K562 (cell line): ENCODE measurements at regions not wholly inside any gene's neighbourhood (a gene's known extent, or its start where the extent isn't known, plus 50 kb on each side); places are given as distances from the start of the nearest gene placed in this dataset.

ENCODE experiments used
- ATAC-seq: fragments of 200-7000 bp; cut with Tn5 transposase; 3 replicates; pipeline ENCODE4 v1.9.1; 2020; ENCODE audit warnings: moderate library complexity
- BruUV-seq: library from RNA; stranded (reverse); fragments of 400-500 nt; replicated peaks from 2 replicates; lab custom pipeline; 2021; lab: Mats Ljungman, UMichigan
- CTCF ChIA-PET: fragments of 300-600 bp; formaldehyde crosslinking; extraction: SDS; loops from one replicate; lab custom pipeline; 2021; ENCODE audit warnings: low intra/inter-chr PET ratio; lab: Yijun Ruan, JAX
- POLR2A ChIA-PET: fragments of 300-600, 350-650 bp; sonication (Branson Sonifier 250); formaldehyde crosslinking; extraction: SDS; loops from one replicate; lab custom pipeline; 2021; ENCODE audit warnings: antibody characterized with exemption, inconsistent platforms; lab: Yijun Ruan, JAX
- DNase-seq, 4 experiments: peaks; one replicate each; pipeline versions ENCODE4 v3.0.0 to v3.0.0-alpha.2; 2011 to 2018; ENCODE audit warnings: low spot score in 3 of 4, mixed read lengths in 3 of 4; ENCODE audit errors: extremely low read depth in 1 of 4
- FAIRE-seq: peaks from 2 replicates; lab custom pipeline; 2011; peaks lifted over from hg19 to GRCh38; lab: Jason Lieb, UNC
- H2AFZ ChIP-seq: 2 replicates; pipeline ENCODE4 v1.6.0; 2011; ENCODE audit warnings: low read depth, low read length, control low read depth, inconsistent platforms
- H3K27ac ChIP-seq: fragments of 200-600 bp; 3 replicates; pipeline ENCODE4 v1.8.0; 2011; ENCODE audit warnings: low read depth, mild to moderate bottlenecking, control low read depth, inconsistent platforms, low read length, moderate library complexity, mixed read lengths; ENCODE audit errors: extremely low read depth
- H3K27me3 ChIP-seq, 2 experiments: fragments of 300-600 bp in 1 of 2; 2 replicates in 1 of 2; 3 replicates in 1 of 2; pipeline versions ENCODE4 v1.6.0 to v1.8.0; 2011; ENCODE audit warnings: inconsistent platforms in 2 of 2, low read length in 2 of 2, mild to moderate bottlenecking in 1 of 2, mixed read lengths in 1 of 2, moderate library complexity in 1 of 2; ENCODE audit not compliant: control insufficient read depth in 2 of 2, insufficient read depth in 2 of 2
- H3K36me3 ChIP-seq: fragments of 300-600 bp; 3 replicates; pipeline ENCODE4 v1.8.0; 2011; ENCODE audit warnings: mild to moderate bottlenecking, low read length, inconsistent platforms; ENCODE audit not compliant: control insufficient read depth, insufficient read depth
- H3K4me1 ChIP-seq, 2 experiments: fragments of 200-600 bp in 1 of 2; replicated peaks in 1 of 2; 2 replicates in 1 of 2; 3 replicates in 1 of 2; pipeline versions ENCODE4 v1.5.1 to v1.8.0; 2011; ENCODE audit warnings: inconsistent platforms in 2 of 2, low read length in 2 of 2, mild to moderate bottlenecking in 1 of 2, mixed read lengths in 1 of 2, moderate library complexity in 1 of 2; ENCODE audit not compliant: control insufficient read depth in 2 of 2, insufficient read depth in 2 of 2
- H3K4me2 ChIP-seq: 2 replicates; pipeline ENCODE4 v1.6.1; 2011; ENCODE audit warnings: low read length, control low read depth, inconsistent platforms, mixed read lengths; ENCODE audit not compliant: insufficient read depth
- H3K4me3 ChIP-seq: fragments of 200-600 bp; sonication (generic), shearing (Covaris generic); 2 replicates; pipeline ENCODE4 v1.5.1; 2016; ENCODE audit warnings: control low read depth, inconsistent platforms
- H3K79me2 ChIP-seq: fragments of 200-600 bp; 3 replicates; pipeline ENCODE4 v1.8.0; 2011; ENCODE audit warnings: low read length, inconsistent platforms; ENCODE audit not compliant: control insufficient read depth, insufficient read depth
- H3K9ac ChIP-seq, 2 experiments: 2 replicates each; pipeline versions ENCODE4 v1.6.0 to v1.6.1; 2011; ENCODE audit warnings: low read depth in 2 of 2, low read length in 2 of 2, control low read depth in 1 of 2, inconsistent platforms in 1 of 2, mild to moderate bottlenecking in 1 of 2, mixed read lengths in 1 of 2; ENCODE audit not compliant: insufficient read depth in 1 of 2
- H3K9me1 ChIP-seq: one replicate; pipeline ENCODE4 v1.6.0; 2011; ENCODE audit warnings: inconsistent platforms, mild to moderate bottlenecking, low read length, moderate library complexity; ENCODE audit not compliant: control insufficient read depth, insufficient read depth
- H3K9me3 ChIP-seq: replicated peaks from 2 replicates; pipeline ENCODE4 v1.5.1; 2011; ENCODE audit warnings: low read depth, low read length, inconsistent platforms; ENCODE audit not compliant: control insufficient read depth, insufficient read depth
- H4K20me1 ChIP-seq: replicated peaks from 2 replicates; pipeline ENCODE4 v1.6.1; 2011; ENCODE audit warnings: low read length, inconsistent platforms, mixed read lengths; ENCODE audit not compliant: control insufficient read depth, insufficient read depth
- CXXC5 ChIP-seq: fragments of 250-450 bp; sonication (Bioruptor Pico); IDR thresholded peaks from 2 replicates; pipeline ENCODE4 v1.8.0; 2022; ENCODE audit warnings: inconsistent platforms, mild to moderate bottlenecking, moderate library complexity
- DIDO1 ChIP-seq: fragments of 450-650 bp; IDR thresholded peaks from 2 replicates; pipeline ENCODE4 v1.6.1; 2016; ENCODE audit warnings: low read depth, missing biosample characterization, missing genetic modification characterization
- E2F3 ChIP-seq: fragments of 250-450 bp; sonication (Bioruptor Pico); IDR thresholded peaks from 2 replicates; pipeline ENCODE4 v1.4.0; 2020; ENCODE audit warnings: mild to moderate bottlenecking
- EWSR1 ChIP-seq: fragments of 450-650 bp; IDR thresholded peaks from 2 replicates; pipeline ENCODE4 v1.6.1; 2018; ENCODE audit warnings: borderline replicate concordance, mild to moderate bottlenecking, low read depth, moderate library complexity; ENCODE audit not compliant: partially characterized antibody
- KDM5B ChIP-seq: fragments of 200-600 bp; sonication (generic); IDR thresholded peaks from 2 replicates; pipeline ENCODE4 v1.6.1; 2012; ENCODE audit warnings: low read depth, mild to moderate bottlenecking, moderate library complexity, low read length, control low read depth, inconsistent platforms; ENCODE audit not compliant: insufficient replicate concordance
- NCOA4 ChIP-seq: fragments of 450-650 bp; IDR thresholded peaks from 2 replicates; pipeline ENCODE4 v1.6.1; 2018; ENCODE audit warnings: mild to moderate bottlenecking; ENCODE audit not compliant: partially characterized antibody
- NFATC3 ChIP-seq: fragments of 450-650 bp; IDR thresholded peaks from 2 replicates; pipeline ENCODE4 v1.6.1; 2017; ENCODE audit warnings: mild to moderate bottlenecking
- RBBP5 ChIP-seq: fragments of 200-600 bp; sonication (generic); IDR thresholded peaks from 2 replicates; pipeline ENCODE4 v1.6.1; 2012; ENCODE audit warnings: borderline replicate concordance, mild to moderate bottlenecking, low read length, control low read depth, inconsistent platforms; ENCODE audit not compliant: insufficient read depth, poor library complexity, severe bottlenecking
- SAFB ChIP-seq: fragments of 200-400 bp; formaldehyde crosslinking; IDR thresholded peaks from 2 replicates; pipeline ENCODE4 v1.6.1; 2017; ENCODE audit warnings: low read depth, low read length, borderline replicate concordance
- SMAD1 ChIP-seq: fragments of 150-350 bp; IDR thresholded peaks from 2 replicates; pipeline ENCODE4 v1.6.1; 2014; ENCODE audit warnings: low read length, low read depth; ENCODE audit not compliant: partially characterized antibody
- SNRNP70 ChIP-seq: fragments of 200-400 bp; formaldehyde crosslinking; optimal IDR thresholded peaks from 2 replicates; pipeline ENCODE3; 2017; ENCODE audit warnings: low read depth, low read length
- SRSF1 ChIP-seq: fragments of 200-400 bp; formaldehyde crosslinking; IDR thresholded peaks from 2 replicates; pipeline ENCODE4 v1.6.1; 2017; ENCODE audit warnings: mild to moderate bottlenecking, low read depth, low read length, moderate library complexity
- WGBS: fragments of 100-300 bp; shearing (Covaris generic); methylation state at CpG from one replicate; pipeline ENCODE4 v1.1.6; 2016; ENCODE audit warnings: low coverage, mixed read lengths; ENCODE audit not compliant: insufficient coverage; ENCODE audit errors: missing lambda C conversion rate; 5-methylcytosine and 5-hydroxymethylcytosine counted together
- in situ Hi-C: fragments of 300-500 bp; cut with MboI; formaldehyde crosslinking; loops from 4 replicates; pipeline ENCODE4 v1.15.0; 2018; ENCODE audit warnings: inconsistent platforms, mixed read lengths
- intact Hi-C: fragments of 100-400 bp; cut with micrococcal nuclease; formaldehyde crosslinking; loops from 2 replicates; pipeline ENCODE4 v1.14.2; 2022
- TF ChIP-seq, protein P1 (sequence below): fragments of 450-650 bp; formaldehyde crosslinking; IDR thresholded peaks from 2 replicates; pipeline ENCODE4 v1.4.0; 2020; ENCODE audit warnings: mild to moderate bottlenecking, moderate library complexity
- TF ChIP-seq, protein P2 (sequence below): sonication (generic); formaldehyde crosslinking; IDR thresholded peaks from 2 replicates; pipeline ENCODE4 v1.8.0; 2022; ENCODE audit warnings: mild to moderate bottlenecking, missing genetic modification reagents
- TF ChIP-seq, protein P3 (sequence below): sonication (generic); formaldehyde crosslinking; IDR thresholded peaks from 2 replicates; pipeline ENCODE4 v1.8.0; 2022; ENCODE audit warnings: mild to moderate bottlenecking, missing genetic modification reagents
- TF ChIP-seq, protein P4 (sequence below): fragments of 250-450 bp; sonication (Bioruptor Pico); IDR thresholded peaks from 2 replicates; pipeline ENCODE4 v1.4.0; 2020; ENCODE audit warnings: mild to moderate bottlenecking, moderate library complexity

DNA sequence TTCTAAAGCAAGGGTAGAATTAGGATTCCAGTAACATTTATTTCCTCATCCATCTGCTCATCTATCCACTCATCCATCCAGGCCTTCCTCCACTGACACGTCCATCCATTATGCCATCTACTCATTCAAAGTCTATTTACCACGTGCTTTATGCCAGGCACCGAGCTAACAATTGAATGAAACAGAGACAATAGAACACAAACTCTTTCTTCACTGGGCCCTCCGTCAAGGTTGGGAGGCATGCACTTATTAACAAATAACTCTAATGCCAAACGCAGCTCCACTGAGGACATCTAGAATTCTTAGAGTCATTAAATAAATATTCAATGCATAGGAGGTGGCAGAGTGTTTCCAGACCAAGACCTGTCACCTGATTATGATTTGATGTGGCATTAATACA lies 262.7 kb downstream of the CYRIA start:
- DNase-seq (no peak), ATAC-seq (no peak), FAIRE-seq (no peak)
- POLR2A ChIA-PET: no interaction called here
- in situ Hi-C loops (no loop called here), intact Hi-C loops (no loop called here)
- WGBS: 4% methylated on average over 5 of the region's 5 CpGs
- CTCF ChIA-PET: no interaction called here
- H3K9ac ChIP-seq: no peak overlapping the region
- no peak overlapping the region for H3K27ac ChIP-seq
- no peak overlapping the region for H3K4me3 ChIP-seq
- H3K79me2 ChIP-seq: no peaks in the 10 kb centered on the region
- BruUV-seq: no TSS peak
- no peaks in the 10 kb centered on the region for H3K27me3 ChIP-seq
- H3K36me3 ChIP-seq: no peaks in the 10 kb centered on the region
- H3K4me2 ChIP-seq: no peak overlapping the region
- H3K4me1 ChIP-seq: peaks cover 4 to 9% of the 10 kb centered on the region in 2 experiments; a peak in 3 of 5 replicates
- no peaks in the 10 kb centered on the region for H4K20me1 ChIP-seq
- H2AFZ ChIP-seq: no peak overlapping the region
- no peaks in the 10 kb centered on the region for H3K9me3 ChIP-seq
- H3K9me1 ChIP-seq: no peaks in the 10 kb centered on the region
- TF ChIP-seq RBBP5 (no peak), NFATC3 (no peak), CXXC5 (no peak), KDM5B (no peak), EWSR1 (no peak), SRSF1 (no peak), DIDO1 (tag) (no peak), SMAD1 (no peak), NCOA4 (no peak), SAFB (no peak), E2F3 (CRISPR knock-in tag) (no peak), SNRNP70 (no peak)
- TF ChIP-seq, protein P1, sequence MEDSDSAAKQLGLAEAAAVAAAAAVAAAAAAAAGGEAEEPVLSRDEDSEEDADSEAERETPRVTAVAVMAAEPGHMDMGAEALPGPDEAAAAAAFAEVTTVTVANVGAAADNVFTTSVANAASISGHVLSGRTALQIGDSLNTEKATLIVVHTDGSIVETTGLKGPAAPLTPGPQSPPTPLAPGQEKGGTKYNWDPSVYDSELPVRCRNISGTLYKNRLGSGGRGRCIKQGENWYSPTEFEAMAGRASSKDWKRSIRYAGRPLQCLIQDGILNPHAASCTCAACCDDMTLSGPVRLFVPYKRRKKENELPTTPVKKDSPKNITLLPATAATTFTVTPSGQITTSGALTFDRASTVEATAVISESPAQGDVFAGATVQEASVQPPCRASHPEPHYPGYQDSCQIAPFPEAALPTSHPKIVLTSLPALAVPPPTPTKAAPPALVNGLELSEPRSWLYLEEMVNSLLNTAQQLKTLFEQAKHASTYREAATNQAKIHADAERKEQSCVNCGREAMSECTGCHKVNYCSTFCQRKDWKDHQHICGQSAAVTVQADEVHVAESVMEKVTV (CRISPR knock-in tag): no peak
- TF ChIP-seq, protein P2, sequence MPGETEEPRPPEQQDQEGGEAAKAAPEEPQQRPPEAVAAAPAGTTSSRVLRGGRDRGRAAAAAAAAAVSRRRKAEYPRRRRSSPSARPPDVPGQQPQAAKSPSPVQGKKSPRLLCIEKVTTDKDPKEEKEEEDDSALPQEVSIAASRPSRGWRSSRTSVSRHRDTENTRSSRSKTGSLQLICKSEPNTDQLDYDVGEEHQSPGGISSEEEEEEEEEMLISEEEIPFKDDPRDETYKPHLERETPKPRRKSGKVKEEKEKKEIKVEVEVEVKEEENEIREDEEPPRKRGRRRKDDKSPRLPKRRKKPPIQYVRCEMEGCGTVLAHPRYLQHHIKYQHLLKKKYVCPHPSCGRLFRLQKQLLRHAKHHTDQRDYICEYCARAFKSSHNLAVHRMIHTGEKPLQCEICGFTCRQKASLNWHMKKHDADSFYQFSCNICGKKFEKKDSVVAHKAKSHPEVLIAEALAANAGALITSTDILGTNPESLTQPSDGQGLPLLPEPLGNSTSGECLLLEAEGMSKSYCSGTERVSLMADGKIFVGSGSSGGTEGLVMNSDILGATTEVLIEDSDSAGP (CRISPR knock-in tag): no peak
- TF ChIP-seq, protein P3, sequence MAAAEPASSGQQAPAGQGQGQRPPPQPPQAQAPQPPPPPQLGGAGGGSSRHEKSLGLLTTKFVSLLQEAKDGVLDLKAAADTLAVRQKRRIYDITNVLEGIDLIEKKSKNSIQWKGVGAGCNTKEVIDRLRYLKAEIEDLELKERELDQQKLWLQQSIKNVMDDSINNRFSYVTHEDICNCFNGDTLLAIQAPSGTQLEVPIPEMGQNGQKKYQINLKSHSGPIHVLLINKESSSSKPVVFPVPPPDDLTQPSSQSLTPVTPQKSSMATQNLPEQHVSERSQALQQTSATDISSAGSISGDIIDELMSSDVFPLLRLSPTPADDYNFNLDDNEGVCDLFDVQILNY: no peak
- TF ChIP-seq, protein P4, sequence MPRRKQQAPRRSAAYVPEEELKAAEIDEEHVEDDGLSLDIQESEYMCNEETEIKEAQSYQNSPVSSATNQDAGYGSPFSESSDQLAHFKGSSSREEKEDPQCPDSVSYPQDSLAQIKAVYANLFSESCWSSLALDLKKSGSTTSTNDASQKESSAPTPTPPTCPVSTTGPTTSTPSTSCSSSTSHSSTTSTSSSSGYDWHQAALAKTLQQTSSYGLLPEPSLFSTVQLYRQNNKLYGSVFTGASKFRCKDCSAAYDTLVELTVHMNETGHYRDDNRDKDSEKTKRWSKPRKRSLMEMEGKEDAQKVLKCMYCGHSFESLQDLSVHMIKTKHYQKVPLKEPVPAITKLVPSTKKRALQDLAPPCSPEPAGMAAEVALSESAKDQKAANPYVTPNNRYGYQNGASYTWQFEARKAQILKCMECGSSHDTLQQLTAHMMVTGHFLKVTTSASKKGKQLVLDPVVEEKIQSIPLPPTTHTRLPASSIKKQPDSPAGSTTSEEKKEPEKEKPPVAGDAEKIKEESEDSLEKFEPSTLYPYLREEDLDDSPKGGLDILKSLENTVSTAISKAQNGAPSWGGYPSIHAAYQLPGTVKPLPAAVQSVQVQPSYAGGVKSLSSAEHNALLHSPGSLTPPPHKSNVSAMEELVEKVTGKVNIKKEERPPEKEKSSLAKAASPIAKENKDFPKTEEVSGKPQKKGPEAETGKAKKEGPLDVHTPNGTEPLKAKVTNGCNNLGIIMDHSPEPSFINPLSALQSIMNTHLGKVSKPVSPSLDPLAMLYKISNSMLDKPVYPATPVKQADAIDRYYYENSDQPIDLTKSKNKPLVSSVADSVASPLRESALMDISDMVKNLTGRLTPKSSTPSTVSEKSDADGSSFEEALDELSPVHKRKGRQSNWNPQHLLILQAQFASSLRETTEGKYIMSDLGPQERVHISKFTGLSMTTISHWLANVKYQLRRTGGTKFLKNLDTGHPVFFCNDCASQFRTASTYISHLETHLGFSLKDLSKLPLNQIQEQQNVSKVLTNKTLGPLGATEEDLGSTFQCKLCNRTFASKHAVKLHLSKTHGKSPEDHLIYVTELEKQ: no peak
